HG02623 (cell line): ENCODE measurements at regions not wholly inside any gene's neighbourhood (a gene's known extent, or its start where the extent isn't known, plus 50 kb on each side); places are given as distances from the start of the nearest gene placed in this dataset.
A peak's percentile ranks its signal among the peaks of the same experiment; 100 is the strongest.
"Not testable (repeated sequence)": the region's sequence is repeated elsewhere in the genome, so short reads cannot be mapped to it uniquely, and the experiment has no call there.

Experiments
- ATAC-seq: cut with Tn5 transposase; IDR thresholded peaks from one replicate; pipeline ENCODE4 v1.9.1; 2021; ENCODE audit warnings: moderate library complexity; ENCODE audit not compliant: unreplicated experiment

GRCh38 chr6:98395610-98396166, 438.7 kb upstream of the POU3F2 start:
- no peak for ATAC-seq

- no peak for ATAC-seq
Measured at GRCh38 chr6:98416027-98416426, 418.3 kb upstream of the POU3F2 start.

GRCh38 chr6:98416497-98417158, 417.7 kb upstream of the POU3F2 start:
- ATAC-seq, result not testable (repeated sequence)

GRCh38 chr6:98433325-98434056, 400.9 kb upstream of the POU3F2 start:
- ATAC-seq, result peak; percentile 82

- no peak for ATAC-seq
Measured at GRCh38 chr6:98443633-98444032, 390.7 kb upstream of the POU3F2 start.

- ATAC-seq, result no peak
Measured at GRCh38 chr6:98452685-98453084, 381.7 kb upstream of the POU3F2 start.

- no peak for ATAC-seq
Measured at GRCh38 chr6:98454809-98455322, 379.5 kb upstream of the POU3F2 start.

GRCh38 chr6:98458708-98459107, 375.7 kb upstream of the POU3F2 start:
- no peak for ATAC-seq

GRCh38 chr6:98463038-98464000, 371.1 kb upstream of the POU3F2 start:
- no peak for ATAC-seq

- no peak for ATAC-seq
Measured at GRCh38 chr6:98467091-98467490, 367.3 kb upstream of the POU3F2 start.

GRCh38 chr6:98467902-98468301, 366.5 kb upstream of the POU3F2 start:
- ATAC-seq, result no peak

- no peak for ATAC-seq
Measured at GRCh38 chr6:98469141-98469540, 365.2 kb upstream of the POU3F2 start.

- no peak for ATAC-seq
Measured at GRCh38 chr6:98470821-98471220, 363.6 kb upstream of the POU3F2 start.

GRCh38 chr6:98471444-98471843, 362.9 kb upstream of the POU3F2 start:
- no peak for ATAC-seq

GRCh38 chr6:98477231-98477630, 357.1 kb upstream of the POU3F2 start:
- no peak for ATAC-seq

- no peak for ATAC-seq
Measured at GRCh38 chr6:98484696-98485095, 349.7 kb upstream of the POU3F2 start.

GRCh38 chr6:98485593-98485992, 348.8 kb upstream of the POU3F2 start:
- ATAC-seq, result no peak

- ATAC-seq, result no peak
Measured at GRCh38 chr6:98486057-98486456, 348.3 kb upstream of the POU3F2 start.

- no peak for ATAC-seq
Measured at GRCh38 chr6:98487612-98488011, 346.8 kb upstream of the POU3F2 start.

- ATAC-seq, result no peak
Measured at GRCh38 chr6:98498144-98498775, 336.1 kb upstream of the POU3F2 start.
